IMR-90 (cell line): ENCODE measurements at regions not wholly inside any gene's neighbourhood (a gene's known extent, or its start where the extent isn't known, plus 50 kb on each side); places are given as distances from the start of the nearest gene placed in this dataset.

Experiments used
- ATAC-seq: fragments of 200-7000 bp; cut with Tn5 transposase; 2 replicates; pipeline ENCODE4 v1.9.1; 2020; ENCODE audit warnings: low read depth, mild to moderate bottlenecking, moderate library complexity
- BruUV-seq: library from RNA; stranded (reverse); fragments of 400-500 nt; replicated peaks from 2 replicates; lab custom pipeline; 2021; lab: Mats Ljungman, UMichigan
- CTCF ChIA-PET: fragments of 300-600 bp; formaldehyde crosslinking; extraction: SDS; loops from one replicate; lab custom pipeline; 2021; ENCODE audit warnings: antibody characterized with exemption; lab: Yijun Ruan, JAX
- POLR2A ChIA-PET: fragments of 300-600 bp; sonication (Branson Sonifier 250); formaldehyde crosslinking; loops from one replicate; lab custom pipeline; 2022; ENCODE audit warnings: antibody characterized with exemption; ENCODE audit not compliant: unreplicated experiment; lab: Charles Lee
- DNase-seq: peaks from one replicate; pipeline ENCODE4 v3.0.0; 2013
- H2AFZ ChIP-seq: replicated peaks from 2 replicates; pipeline ENCODE3; 2013; ENCODE audit warnings: low read length, mild to moderate bottlenecking; ENCODE audit not compliant: poor library complexity
- H2AK5ac ChIP-seq: 2 replicates; pipeline ENCODE4 v1.6.1; 2013; ENCODE audit warnings: low read depth, low read length, inconsistent platforms
- H2AK9ac ChIP-seq: replicated peaks from 2 replicates; pipeline ENCODE3; 2013; ENCODE audit warnings: mild to moderate bottlenecking, low read depth, low read length, moderate library complexity; ENCODE audit not compliant: poor library complexity
- H2BK120ac ChIP-seq: 2 replicates; pipeline ENCODE4 v1.6.1; 2013; ENCODE audit warnings: low read depth, low read length, inconsistent platforms
- H2BK15ac ChIP-seq: 3 replicates; pipeline ENCODE4 v1.6.1; 2013; ENCODE audit warnings: low read depth, low read length, inconsistent platforms
- H2BK20ac ChIP-seq: 2 replicates; pipeline ENCODE4 v1.6.1; 2013; ENCODE audit warnings: low read depth, mild to moderate bottlenecking, inconsistent platforms, low read length, moderate library complexity
- H2BK5ac ChIP-seq: 2 replicates; pipeline ENCODE4 v1.6.1; 2013; ENCODE audit warnings: mild to moderate bottlenecking, low read depth, low read length, inconsistent platforms; ENCODE audit not compliant: poor library complexity, severe bottlenecking
- H3K14ac ChIP-seq: replicated peaks from 2 replicates; pipeline ENCODE4 v1.6.1; 2013; ENCODE audit warnings: low read depth, low read length, inconsistent platforms
- H3K18ac ChIP-seq: 2 replicates; pipeline ENCODE4 v1.6.1; 2013; ENCODE audit warnings: low read depth, low read length, control low read depth
- H3K23ac ChIP-seq: 2 replicates; pipeline ENCODE4 v1.6.1; 2013; ENCODE audit warnings: low read depth, low read length, inconsistent platforms
- H3K27ac ChIP-seq: 2 replicates; pipeline ENCODE4 v1.5.1; 2013; ENCODE audit warnings: mild to moderate bottlenecking, control low read depth, low read length; ENCODE audit not compliant: insufficient read depth
- H3K27me3 ChIP-seq: 2 replicates; pipeline ENCODE4 v1.6.1; 2013; ENCODE audit warnings: low read length; ENCODE audit not compliant: control insufficient read depth, insufficient read depth
- H3K36me3 ChIP-seq: 2 replicates; pipeline ENCODE4 v1.6.1; 2013; ENCODE audit warnings: low read length, mixed read lengths; ENCODE audit not compliant: control insufficient read depth, insufficient read depth
- H3K4ac ChIP-seq: 2 replicates; pipeline ENCODE4 v1.6.1; 2013; ENCODE audit warnings: low read depth, low read length, inconsistent platforms
- H3K4me1 ChIP-seq: 2 replicates; pipeline ENCODE4 v1.6.1; 2013; ENCODE audit warnings: low read length, mixed read lengths; ENCODE audit not compliant: control insufficient read depth, insufficient read depth
- H3K4me2 ChIP-seq: 2 replicates; pipeline ENCODE4 v1.6.1; 2013; ENCODE audit warnings: low read depth, mild to moderate bottlenecking, control low read depth, low read length, moderate library complexity
- H3K4me3 ChIP-seq: 2 replicates; pipeline ENCODE4 v1.5.1; 2013; ENCODE audit warnings: low read depth, mild to moderate bottlenecking, control low read depth, low read length, moderate library complexity; ENCODE audit not compliant: insufficient read depth
- H3K56ac ChIP-seq: 2 replicates; pipeline ENCODE4 v1.6.1; 2013; ENCODE audit warnings: low read length, inconsistent platforms; ENCODE audit not compliant: insufficient read depth; ENCODE audit errors: extremely low read depth
- H3K79me1 ChIP-seq, 2 experiments: 2 replicates each; pipeline ENCODE4 v1.6.1; 2013; ENCODE audit warnings: low read length in 2 of 2, inconsistent platforms in 1 of 2, low read depth in 1 of 2
- H3K9ac ChIP-seq: 2 replicates; pipeline ENCODE4 v1.6.1; 2013; ENCODE audit warnings: low read depth, low read length, control low read depth
- H3K9me1 ChIP-seq: 2 replicates; pipeline ENCODE4 v1.6.1; 2013; ENCODE audit warnings: low read length, inconsistent platforms; ENCODE audit not compliant: insufficient read depth
- H3K9me3 ChIP-seq: 2 replicates; pipeline ENCODE4 v1.6.1; 2013; ENCODE audit warnings: low read length; ENCODE audit not compliant: control insufficient read depth, insufficient read depth
- H4K20me1 ChIP-seq: 2 replicates; pipeline ENCODE4 v1.6.1; 2013; ENCODE audit warnings: low read length, inconsistent platforms; ENCODE audit not compliant: insufficient read depth
- H4K5ac ChIP-seq: 2 replicates; pipeline ENCODE4 v1.6.1; 2013; ENCODE audit warnings: mild to moderate bottlenecking, low read depth, low read length, control low read depth
- H4K8ac ChIP-seq, 2 experiments: 2 replicates each; pipeline ENCODE4 v1.6.1; 2013; ENCODE audit warnings: low read depth in 2 of 2, low read length in 2 of 2, control low read depth in 1 of 2, inconsistent platforms in 1 of 2
- H4K91ac ChIP-seq: 2 replicates; pipeline ENCODE4 v1.6.1; 2013; ENCODE audit warnings: low read depth, low read length, inconsistent platforms; ENCODE audit not compliant: insufficient read depth
- BHLHE40 ChIP-seq: fragments of 150-350 bp; IDR thresholded peaks from 2 replicates; pipeline ENCODE4 v1.6.1; 2016; ENCODE audit warnings: mild to moderate bottlenecking, low read depth, low read length
- CHD1 ChIP-seq: IDR thresholded peaks from 2 replicates; pipeline ENCODE4 v1.6.1; 2012; ENCODE audit warnings: low read depth, low read length, improper control_type of control experiment
- CTCF ChIP-seq: conservative IDR thresholded peaks from 2 replicates; pipeline ENCODE4 v1.5.1; 2012; ENCODE audit warnings: mild to moderate bottlenecking, low read depth, low read length, improper control_type of control experiment
- ELK1 ChIP-seq: fragments of 150-350 bp; IDR thresholded peaks from 2 replicates; pipeline ENCODE4 v1.6.1; 2016; ENCODE audit warnings: low read depth, mild to moderate bottlenecking, low read length, moderate library complexity, borderline replicate concordance
- FOS ChIP-seq: fragments of 150-350 bp; IDR thresholded peaks from 2 replicates; pipeline ENCODE4 v1.6.1; 2016; ENCODE audit warnings: low read depth, low read length
- MAFK ChIP-seq: IDR thresholded peaks from 2 replicates; pipeline ENCODE4 v1.6.1; 2012; ENCODE audit warnings: low read depth, low read length, improper control_type of control experiment
- MAZ ChIP-seq: IDR thresholded peaks from 2 replicates; pipeline ENCODE4 v1.6.1; 2012; ENCODE audit warnings: low read depth, mild to moderate bottlenecking, low read length, improper control_type of control experiment, moderate library complexity, borderline replicate concordance
- MXI1 ChIP-seq: IDR thresholded peaks from 2 replicates; pipeline ENCODE4 v1.6.1; 2012; ENCODE audit warnings: low read depth, mild to moderate bottlenecking, low read length, moderate library complexity, borderline replicate concordance
- NFE2L2 ChIP-seq: fragments of 150-350 bp; IDR thresholded peaks from 2 replicates; pipeline ENCODE4 v1.6.1; 2016; ENCODE audit warnings: low read depth, mild to moderate bottlenecking, low read length
- POLR2A ChIP-seq: IDR thresholded peaks from 2 replicates; pipeline ENCODE4 v1.6.1; 2012; ENCODE audit warnings: mild to moderate bottlenecking, low read depth, low read length
- RAD21 ChIP-seq: IDR thresholded peaks from 2 replicates; pipeline ENCODE4 v1.6.1; 2012; ENCODE audit warnings: low read length, improper control_type of control experiment
- RCOR1 ChIP-seq: IDR thresholded peaks from 2 replicates; pipeline ENCODE4 v1.6.1; 2012; ENCODE audit warnings: mild to moderate bottlenecking, low read length, improper control_type of control experiment; ENCODE audit not compliant: insufficient replicate concordance
- RFX5 ChIP-seq: IDR thresholded peaks from 2 replicates; pipeline ENCODE4 v1.8.0; 2012; ENCODE audit warnings: low read depth, mild to moderate bottlenecking, low read length, moderate library complexity
- SMC3 ChIP-seq: fragments of 150-350 bp; IDR thresholded peaks from 2 replicates; pipeline ENCODE4 v1.6.1; 2016; ENCODE audit warnings: low read depth, mild to moderate bottlenecking, antibody characterized with exemption, low read length, moderate library complexity
- USF2 ChIP-seq: fragments of 150-350 bp; IDR thresholded peaks from 2 replicates; pipeline ENCODE4 v1.6.1; 2017; ENCODE audit warnings: mild to moderate bottlenecking, antibody characterized with exemption, low read length, low read depth
- WGBS, 2 experiments: methylation state at CpG; one replicate each; pipeline versions ENCODE4 v1.1.5 to v1.1.7; 2013; ENCODE audit warnings: missing lambda C conversion rate in 2 of 2; ENCODE audit not compliant: insufficient read length in 1 of 2; ENCODE audit errors: extremely low coverage in 2 of 2; 5-methylcytosine and 5-hydroxymethylcytosine counted together
- dilution Hi-C: fragments of 300-500 bp; cut with HindIII; formaldehyde crosslinking; loops from one replicate; pipeline ENCODE4 v1.14.3; 2018; ENCODE audit warnings: low sequenced_read_pairs; ENCODE audit not compliant: unreplicated experiment
- in situ Hi-C: fragments of 300-500 bp; cut with MboI; formaldehyde crosslinking; loops from 3 replicates; pipeline ENCODE4 v1.14.3; 2019; ENCODE audit warnings: low sequenced_read_pairs, inconsistent platforms, mixed read lengths
- intact Hi-C: fragments of 100-400 bp; cut with micrococcal nuclease; formaldehyde crosslinking; loops from 2 replicates; pipeline ENCODE4 v1.10.0; 2022

- Histone ChIP-seq H3K9me1 (no peaks in the 10 kb centered on the region), H3K23ac (no peak overlapping the region), H3K4me1 (no peaks in the 10 kb centered on the region), H3K36me3 (no peaks in the 10 kb centered on the region), H3K9ac (no peak overlapping the region), H3K4ac (no peak overlapping the region), H3K4me2 (no peak overlapping the region), H4K91ac (no peak overlapping the region), H3K56ac (no peak overlapping the region), H2BK20ac (no peak overlapping the region), H2AK9ac (no peak overlapping the region), H3K4me3 (no peak overlapping the region), H2BK5ac (no peak overlapping the region), H3K27me3 (peaks cover 4% of the 10 kb centered on the region; the same call in 1 of the 2 replicates), H4K20me1 (no peaks in the 10 kb centered on the region), H4K5ac (no peak overlapping the region), H2AK5ac (no peak overlapping the region), H2AFZ (no peak overlapping the region), H3K14ac (no peak overlapping the region), H4K8ac (no peak overlapping the region), H3K27ac (no peak overlapping the region), H3K79me1 (no peaks in the 10 kb centered on the region), H3K9me3 (no peaks in the 10 kb centered on the region), H3K18ac (no peak overlapping the region), H2BK15ac (no peak overlapping the region), H2BK120ac (no peak overlapping the region)
- no peak for DNase-seq
- no peak for TF ChIP-seq RFX5
- no peak for TF ChIP-seq USF2
- no peak for TF ChIP-seq SMC3
- no peak for TF ChIP-seq MAFK
- no peak for TF ChIP-seq CHD1
- no peak for TF ChIP-seq RAD21
- TF ChIP-seq POLR2A: no peak
- TF ChIP-seq CTCF: no peak
- TF ChIP-seq NFE2L2: no peak
- no peak for TF ChIP-seq FOS
- TF ChIP-seq ELK1: no peak
- TF ChIP-seq MAZ: no peak
- TF ChIP-seq BHLHE40: no peak
- no peak for TF ChIP-seq RCOR1
- no peak for TF ChIP-seq MXI1
- in situ Hi-C loops: no loop called here
- CTCF ChIA-PET: no interaction called here
- intact Hi-C loops: no loop called here
- ATAC-seq: no peak
- BruUV-seq: no TSS peak
- WGBS, 2 experiments: no CpG with 5 or more reads among the region's 2 CpGs
- dilution Hi-C loops: no loop called here
- POLR2A ChIA-PET: no interaction called here
Measured at GRCh38 chr15:57767481-57767880, 61.0 kb downstream of the POLR2M start.
